ENCODE measurements at regions not wholly inside any gene's neighbourhood (a gene's known extent, or its start where the extent isn't known, plus 50 kb on each side); places are given as distances from the start of the nearest gene placed in this dataset.

DNA sequence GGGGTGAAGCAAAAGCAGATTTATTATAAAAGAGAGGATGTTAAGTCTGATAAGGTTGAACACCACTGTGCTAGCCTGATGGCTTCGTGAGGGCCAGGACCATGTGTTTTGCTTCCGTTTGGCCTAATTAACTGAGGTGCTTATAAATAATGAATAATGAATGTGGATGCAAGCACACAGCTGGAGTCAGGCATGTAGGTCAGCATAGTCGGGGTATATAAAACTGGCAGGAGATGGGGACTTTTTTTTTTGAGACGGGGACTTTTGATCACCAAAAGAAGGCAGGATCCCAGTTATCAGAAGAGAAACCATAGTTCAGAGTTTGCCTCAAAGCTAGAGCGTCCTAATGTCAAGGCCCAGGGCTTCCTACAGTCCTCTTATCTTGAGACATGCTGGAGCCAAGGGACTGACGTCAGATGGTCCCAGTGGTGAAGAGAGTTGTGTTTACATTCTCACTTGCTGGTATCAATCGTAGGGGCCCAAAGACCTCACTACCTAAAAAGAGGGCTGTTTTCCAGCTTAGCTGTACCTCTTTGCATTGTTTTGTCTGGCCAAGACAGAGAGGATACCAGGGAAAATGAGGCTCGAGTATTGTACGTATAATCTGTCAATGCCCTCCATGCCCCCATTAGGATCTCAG, 50.4 kb downstream of the RTL9 start:
- DNase-seq: no peak

- DNase-seq: no peak
These were observed 51.3 kb downstream of the RTL9 start for GRCh38 chrX:110409925-110410324.

- no peak for DNase-seq
These were observed 52.0 kb downstream of the RTL9 start for GRCh38 chrX:110410603-110411002.

- DNase-seq: peak; percentile 84
These were observed 54.5 kb downstream of the RTL9 start for GRCh38 chrX:110412971-110413726.

DNA sequence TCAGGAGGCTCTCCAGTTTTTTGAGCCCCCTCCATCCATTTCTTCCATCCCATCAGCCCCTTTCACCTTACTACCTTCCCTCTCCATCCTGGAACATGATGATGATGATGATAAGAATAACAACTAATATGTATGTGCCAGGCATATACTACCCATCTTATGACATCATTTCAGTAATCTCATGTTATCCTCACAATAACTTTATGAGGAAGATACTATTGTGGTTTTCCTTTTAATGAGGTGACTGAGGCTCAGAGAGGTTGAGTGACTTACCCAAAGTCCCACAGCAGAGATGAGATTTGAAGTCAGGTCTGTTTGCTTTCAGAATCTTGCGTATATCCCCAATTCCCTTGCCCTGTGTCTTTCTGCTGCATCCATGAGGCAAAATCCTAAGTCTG, 55.1 kb downstream of the RTL9 start:
- no peak for DNase-seq

DNA sequence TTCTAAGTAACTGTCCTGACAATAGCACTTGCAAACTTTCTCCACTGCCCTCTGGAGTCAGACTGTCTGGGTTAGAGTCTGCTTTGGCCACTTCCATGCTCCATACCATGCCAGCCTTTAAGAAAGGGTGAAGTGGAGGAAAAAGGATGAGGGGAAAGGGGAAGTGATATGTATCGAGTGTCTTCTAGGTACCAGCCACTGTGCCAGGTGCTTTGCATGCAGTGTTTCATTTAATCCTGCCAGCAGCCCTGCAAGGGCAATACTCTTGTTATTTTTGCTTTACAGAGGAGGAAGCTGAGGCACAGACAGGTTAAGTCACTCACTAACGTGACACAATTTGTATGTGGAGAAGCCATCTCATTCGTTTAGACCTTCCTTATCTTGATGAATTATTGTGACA, 55.6 kb downstream of the RTL9 start:
- DNase-seq: no peak

DNA sequence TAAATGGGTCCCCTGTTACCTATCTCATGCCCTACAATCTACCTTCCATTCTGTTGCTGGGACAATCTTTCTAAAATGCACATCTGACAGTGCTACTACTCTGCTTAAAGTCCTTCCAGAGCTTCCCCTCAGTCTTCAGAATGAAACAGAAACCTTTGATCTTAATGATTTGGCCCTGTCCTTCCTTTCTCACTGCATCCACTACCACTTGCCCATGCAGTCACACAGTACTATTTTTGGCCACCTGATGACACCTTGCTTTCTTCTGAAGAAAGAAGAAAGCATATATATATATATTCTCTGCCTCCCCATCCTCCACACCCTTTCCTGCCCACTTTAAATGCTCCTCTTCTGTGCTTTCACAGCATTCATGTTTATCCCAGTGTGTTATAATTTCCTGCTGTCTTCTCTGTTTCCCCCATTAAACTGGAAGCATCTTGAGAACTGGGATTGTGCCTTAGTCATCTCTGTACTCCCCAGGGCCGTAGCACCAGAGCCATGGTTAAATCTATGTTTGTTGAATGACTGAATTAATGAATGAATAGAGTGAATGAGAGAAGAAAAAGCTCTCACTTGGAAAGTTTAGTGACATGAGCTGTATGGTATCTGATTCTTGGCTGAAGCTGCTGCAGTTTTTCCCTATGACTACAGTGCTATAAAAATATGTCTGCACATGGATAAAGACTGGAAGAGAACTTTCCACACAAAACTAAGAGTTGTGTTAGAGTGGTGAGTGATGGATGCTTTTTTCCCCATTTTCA, 56.2 kb downstream of the RTL9 start:
- no peak for DNase-seq

DNA sequence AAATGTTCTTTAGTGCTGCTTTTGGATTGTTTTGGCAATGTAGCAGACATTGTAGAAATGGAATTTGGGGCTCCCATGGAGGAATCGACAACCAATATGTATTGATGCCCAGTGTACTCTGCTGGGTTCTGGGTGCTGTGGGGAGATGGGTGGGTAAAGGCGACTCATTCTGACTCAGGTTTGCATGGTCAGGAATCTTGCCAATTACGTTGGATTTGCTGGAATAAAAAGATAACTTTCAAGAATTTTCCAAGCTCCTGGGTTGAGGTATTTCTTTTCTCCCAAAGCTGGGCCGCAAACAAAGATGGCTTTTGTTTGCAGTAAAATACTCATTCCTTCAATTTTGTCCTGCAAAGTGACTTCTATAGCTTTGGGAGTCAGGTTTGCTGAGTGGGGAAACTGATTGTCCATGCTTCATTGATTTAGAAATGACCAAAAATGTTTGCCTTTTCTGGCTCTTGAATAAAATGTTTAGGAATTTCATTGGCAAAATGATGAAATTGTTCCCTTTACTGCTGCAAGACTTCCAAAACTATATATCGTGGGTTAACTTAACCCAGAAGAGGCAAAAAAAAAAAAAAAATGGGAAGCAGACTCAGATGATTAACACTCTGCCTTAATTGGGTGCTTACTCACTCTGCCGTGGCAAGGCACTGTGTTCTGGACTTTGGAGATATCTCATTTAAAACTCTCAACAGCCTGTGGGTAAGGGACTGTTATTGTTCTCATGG, 57.0 kb downstream of the RTL9 start:
- no peak for DNase-seq

GRCh38 chrX:110417128-110417527, 58.5 kb downstream of the RTL9 start:
- no peak for DNase-seq

- DNase-seq: peak; percentile 44
These were observed 59.9 kb downstream of the RTL9 start for GRCh38 chrX:110418316-110419235.

GRCh38 chrX:110419512-110419911, 60.9 kb downstream of the RTL9 start:
- DNase-seq: no peak

DNA sequence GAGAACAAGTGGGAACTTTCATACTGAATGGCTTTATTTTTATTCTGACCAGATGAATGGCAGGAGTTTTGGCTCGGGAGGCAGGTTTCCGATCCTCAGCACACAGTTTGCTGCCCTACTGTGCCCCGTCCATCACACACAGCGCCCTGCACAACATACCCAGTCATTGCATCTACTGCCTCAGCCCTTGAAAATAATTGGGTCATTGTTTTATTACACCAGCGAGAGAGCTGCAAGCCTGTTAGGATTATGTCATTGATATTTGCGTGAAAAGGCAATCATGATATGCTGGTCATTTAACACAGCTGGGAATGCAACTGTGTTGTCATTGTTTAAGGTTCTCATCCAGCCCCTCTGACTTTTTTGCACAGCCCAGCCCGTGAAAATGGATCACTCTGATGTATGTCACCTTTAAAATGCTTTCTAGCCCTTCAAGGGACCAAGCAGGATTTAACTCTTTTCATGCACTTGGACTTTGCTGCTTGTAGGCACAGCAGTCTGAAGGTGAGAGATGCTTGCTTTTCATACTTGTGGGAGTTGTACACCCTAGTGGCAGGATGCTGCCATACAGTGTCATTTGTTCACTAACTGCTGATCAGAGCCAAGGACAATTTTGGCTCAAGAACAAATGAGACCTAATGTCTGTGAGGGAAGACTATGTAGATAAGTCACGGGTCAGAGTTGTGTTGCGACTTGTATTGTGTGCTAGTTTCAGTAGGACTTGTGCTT, 62.3 kb downstream of the RTL9 start:
- DNase-seq: no peak

DNA sequence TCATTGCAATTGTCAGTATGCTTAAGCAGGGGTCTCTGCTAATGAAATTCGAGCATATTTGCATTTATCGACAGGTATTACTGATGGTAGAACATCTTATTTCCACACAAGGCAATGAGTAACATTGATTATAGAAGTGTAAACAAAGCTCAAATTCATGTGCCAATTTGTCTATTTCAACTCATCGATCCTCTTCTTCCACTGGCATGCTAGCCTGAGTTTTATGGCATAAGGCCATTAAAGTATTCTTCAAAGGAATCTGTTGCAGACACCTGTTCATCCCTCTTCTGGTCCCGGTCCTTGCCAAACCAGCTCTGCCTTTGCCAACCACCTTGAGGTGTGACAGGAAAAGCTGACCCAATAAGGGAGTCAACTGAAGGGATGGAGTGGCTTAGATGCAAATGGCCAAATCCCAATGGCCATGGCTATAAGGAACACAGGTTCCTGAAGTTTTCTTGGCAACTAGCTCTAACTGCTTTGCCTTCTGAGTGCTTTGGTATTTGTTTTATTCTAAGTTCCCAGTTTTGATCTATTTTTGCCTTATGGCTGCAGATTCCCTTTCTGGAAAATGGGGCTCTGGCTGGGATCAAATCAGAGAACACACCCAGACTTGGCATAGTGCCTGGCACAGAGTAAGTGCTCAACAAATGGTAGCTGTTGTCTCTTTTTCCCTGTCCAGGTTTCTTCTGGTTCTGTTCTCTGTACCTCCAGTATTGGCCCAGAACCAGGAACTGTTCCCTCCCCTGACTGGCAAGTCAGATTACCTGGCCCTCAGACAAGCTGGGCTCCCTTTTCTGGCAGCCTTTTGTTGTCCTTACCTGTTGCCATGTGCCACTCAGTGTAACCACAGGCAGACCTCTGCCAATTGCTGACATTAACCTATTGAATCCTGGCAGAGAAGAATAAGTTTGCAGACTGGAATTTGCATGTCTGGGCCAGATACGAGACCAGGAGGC, 63.1 kb downstream of the RTL9 start:
- no peak for DNase-seq

DNA sequence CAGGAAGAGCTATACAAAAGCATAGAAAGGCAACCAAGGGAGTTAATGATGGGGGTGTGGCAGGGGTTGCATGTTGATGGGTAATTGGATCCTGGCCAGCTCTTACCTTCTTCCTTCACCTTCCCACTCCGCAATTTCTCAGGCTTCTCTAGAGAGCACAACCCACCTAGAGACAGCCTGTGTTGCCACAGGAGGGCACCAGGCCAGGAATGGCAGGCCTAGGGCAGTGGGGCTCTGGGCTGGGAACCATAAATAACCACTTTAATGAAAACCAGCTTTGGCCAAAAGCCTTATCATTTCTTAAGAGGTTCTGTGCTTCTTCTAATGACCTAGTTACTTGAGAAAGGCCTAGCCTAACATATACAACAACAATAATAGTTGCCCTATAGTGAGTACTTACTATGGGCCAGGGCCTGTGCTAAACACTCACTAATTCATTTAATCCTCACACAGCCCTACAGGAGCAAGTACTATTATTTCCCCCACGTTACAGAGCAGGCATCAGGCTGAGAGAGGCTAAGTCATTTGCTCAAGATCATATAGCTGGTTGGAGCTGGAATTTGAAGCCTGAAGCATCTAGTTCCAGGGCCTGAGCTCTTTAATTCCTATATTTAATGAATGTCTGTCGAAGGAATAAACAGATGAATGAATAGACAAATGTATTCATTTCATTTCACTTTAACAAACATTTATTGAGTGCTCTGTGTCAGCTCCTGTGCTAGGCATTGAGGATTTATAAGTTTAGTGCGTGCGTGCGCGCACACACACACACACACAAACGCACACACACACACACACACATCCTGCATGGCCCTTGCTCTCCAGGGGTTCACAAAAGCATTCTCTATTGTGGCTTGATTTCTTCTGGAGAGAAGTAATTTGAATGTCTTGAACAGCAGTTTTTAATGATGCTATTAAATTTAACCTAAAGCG, 66.8 kb downstream of the RTL9 start:
- no peak for DNase-seq

- no peak for DNase-seq
These were observed 67.5 kb downstream of the RTL9 start for GRCh38 chrX:110426155-110426504.

GRCh38 chrX:110427076-110427475, 68.4 kb downstream of the RTL9 start:
- DNase-seq: no peak

GRCh38 chrX:110428144-110428543, 69.5 kb downstream of the RTL9 start:
- no peak for DNase-seq

- no peak for DNase-seq
These were observed 71.8 kb downstream of the RTL9 start for GRCh38 chrX:110430293-110431076.
